ENCODE measurements at regions not wholly inside any gene's neighbourhood (a gene's known extent, or its start where the extent isn't known, plus 50 kb on each side); places are given as distances from the start of the nearest gene placed in this dataset.

- ATAC-seq = peak; percentile 81
- 70 to 72% methylated on average over 2 of the region's 2 CpGs for WGBS, 2 donors (ENCODE audit: low coverage in 1 of 2)
- no peaks in the 10 kb centered on the region for H3K27me3 ChIP-seq
- H3K4me3 ChIP-seq = no peak overlapping the region
- H3K9me3 ChIP-seq = no peaks in the 10 kb centered on the region
- H3K27ac ChIP-seq = peak overlapping the region; percentile 39 to 63 (median 48)
- H3K36me3 ChIP-seq = no peaks in the 10 kb centered on the region
- TF ChIP-seq POLR2A (IDR thresholded peaks at IDR 0.05) (no peak), POLR2AphosphoS5 (IDR thresholded peaks at IDR 0.05) (peak; percentile 18)
- peaks cover 8 to 72% (median 18%) of the 10 kb centered on the region in 3 donors for H3K4me1 ChIP-seq
These were observed 603.5 kb upstream of the CITED2 start for GRCh38 chr6:139977887-139978332.

- Histone ChIP-seq H3K36me3 (no peaks in the 10 kb centered on the region), H3K4me1 (peaks cover 3 to 36% (median 6%) of the 10 kb centered on the region in 3 donors), H3K27me3 (no peaks in the 10 kb centered on the region), H3K27ac (peak overlapping the region in 3 of 4 donors; percentile 20 to 49 (median 39)), H3K4me3 (no peak overlapping the region), H3K9me3 (no peaks in the 10 kb centered on the region)
- 11 to 27% methylated on average over 3 of the region's 3 CpGs for WGBS, 2 donors (ENCODE audit: low coverage in 1 of 2)
- ATAC-seq = peak; percentile 39
- TF ChIP-seq CTCF (IDR thresholded peaks at IDR 0.05) = no peak
- peak; percentile 82 for TF ChIP-seq POLR2AphosphoS5 (IDR thresholded peaks at IDR 0.05)
These were observed 599.4 kb upstream of the CITED2 start for GRCh38 chr6:139973669-139974344.

GRCh38 chr6:139972116-139972515 is 597.7 kb upstream of the CITED2 start:
- Histone ChIP-seq H3K9me3 (no peaks in the 10 kb centered on the region), H3K4me1 (peaks cover 3 to 25% (median 6%) of the 10 kb centered on the region in 3 donors), H3K36me3 (no peaks in the 10 kb centered on the region), H3K27me3 (no peaks in the 10 kb centered on the region), H3K4me3 (no peak overlapping the region), H3K27ac (no peak overlapping the region)
- no peak for ATAC-seq
- 84 to 100% methylated on average over 1 to 2 of the region's 2 CpGs for WGBS, 2 donors (ENCODE audit: low coverage in 1 of 2)
- no peak for TF ChIP-seq POLR2AphosphoS5 (IDR thresholded peaks at IDR 0.05)
- TF ChIP-seq EP300 (IDR thresholded peaks at IDR 0.05) = no peak
- no peak for TF ChIP-seq POLR2A (IDR thresholded peaks at IDR 0.05)
- no peak for TF ChIP-seq CTCF (IDR thresholded peaks at IDR 0.05)

GRCh38 chr6:139970591-139970991 is 596.1 kb upstream of the CITED2 start:
- Histone ChIP-seq H3K27me3 (no peaks in the 10 kb centered on the region), H3K27ac (no peak overlapping the region), H3K4me3 (no peak overlapping the region), H3K4me1 (peaks cover 3 to 27% (median 8%) of the 10 kb centered on the region in 3 donors), H3K36me3 (no peaks in the 10 kb centered on the region), H3K9me3 (no peaks in the 10 kb centered on the region)
- no peak for ATAC-seq
- 81 to 100% methylated on average over 1 of the region's 1 CpG for WGBS, 2 donors (ENCODE audit: low coverage in 1 of 2)
- TF ChIP-seq EP300 (IDR thresholded peaks at IDR 0.05) (no peak), POLR2AphosphoS5 (IDR thresholded peaks at IDR 0.05) (no peak), POLR2A (IDR thresholded peaks at IDR 0.05) (no peak), CTCF (IDR thresholded peaks at IDR 0.05) (no peak)

GRCh38 chr6:139967497-139967896 is 593.0 kb upstream of the CITED2 start:
- Histone ChIP-seq H3K9me3 (no peaks in the 10 kb centered on the region), H3K4me1 (peaks cover 3 to 32% (median 7%) of the 10 kb centered on the region in 3 donors), H3K27ac (no peak overlapping the region), H3K27me3 (no peaks in the 10 kb centered on the region), H3K36me3 (no peaks in the 10 kb centered on the region), H3K4me3 (no peak overlapping the region)
- ATAC-seq = no peak
- TF ChIP-seq CTCF (IDR thresholded peaks at IDR 0.05) = no peak
- TF ChIP-seq POLR2AphosphoS5 (IDR thresholded peaks at IDR 0.05) = no peak
- TF ChIP-seq POLR2A (IDR thresholded peaks at IDR 0.05) = no peak
- TF ChIP-seq EP300 (IDR thresholded peaks at IDR 0.05) = no peak
